NOMO-1 (cell line): ENCODE measurements at regions not wholly inside any gene's neighbourhood (a gene's known extent, or its start where the extent isn't known, plus 50 kb on each side); places are given as distances from the start of the nearest gene placed in this dataset.

Experiments used
- DNase-seq, 2 experiments: peaks; one replicate each; lab custom pipeline; 2025; ENCODE audit not compliant: unreplicated experiment in 2 of 2; lab: John Stamatoyannopoulos, UW

GRCh38 chr9:87275047-87275725 is 222.5 kb upstream of the DAPK1 start:
- DNase-seq: no peak

GRCh38 chr9:87276327-87276841 is 221.3 kb upstream of the DAPK1 start:
- DNase-seq: peak in 1 of 2 experiments; percentile 0

- DNase-seq: no peak
Observed at GRCh38 chr9:87276851-87277261, 220.8 kb upstream of the DAPK1 start.

- DNase-seq: no peak
Observed at GRCh38 chr9:87277346-87277745, 220.3 kb upstream of the DAPK1 start.

- no peak for DNase-seq
Observed at GRCh38 chr9:87278971-87279733, 218.5 kb upstream of the DAPK1 start.

- no peak for DNase-seq
Observed at GRCh38 chr9:87280421-87280820, 217.2 kb upstream of the DAPK1 start.

- no peak for DNase-seq
Observed at GRCh38 chr9:87282538-87282937, 215.1 kb upstream of the DAPK1 start.

GRCh38 chr9:87283585-87283984 is 214.1 kb upstream of the DAPK1 start:
- no peak for DNase-seq

- no peak for DNase-seq
Observed at GRCh38 chr9:87285183-87285850, 212.3 kb upstream of the DAPK1 start.

- DNase-seq: no peak
Observed at GRCh38 chr9:87286506-87286905, 211.2 kb upstream of the DAPK1 start.

- no peak for DNase-seq
Observed at GRCh38 chr9:87290241-87291052, 207.2 kb upstream of the DAPK1 start.

GRCh38 chr9:87292449-87293191 is 205.0 kb upstream of the DAPK1 start:
- no peak for DNase-seq

- no peak for DNase-seq
Observed at GRCh38 chr9:87294126-87294525, 203.5 kb upstream of the DAPK1 start.

GRCh38 chr9:87300915-87301314 is 196.8 kb upstream of the DAPK1 start:
- DNase-seq: no peak

GRCh38 chr9:87301371-87301770 is 196.3 kb upstream of the DAPK1 start:
- DNase-seq: no peak

- no peak for DNase-seq
Observed at GRCh38 chr9:87305151-87305550, 192.5 kb upstream of the DAPK1 start.

- DNase-seq: no peak
Observed at GRCh38 chr9:87306006-87306405, 191.7 kb upstream of the DAPK1 start.

- DNase-seq: no peak
Observed at GRCh38 chr9:87307848-87308247, 189.8 kb upstream of the DAPK1 start.

GRCh38 chr9:87309236-87309635 is 188.4 kb upstream of the DAPK1 start:
- DNase-seq: no peak
